ENCODE measurements at regions not wholly inside any gene's neighbourhood (a gene's known extent, or its start where the extent isn't known, plus 50 kb on each side); places are given as distances from the start of the nearest gene placed in this dataset.
A peak's percentile ranks its signal among the peaks of the same experiment; 100 is the strongest.

DNA sequence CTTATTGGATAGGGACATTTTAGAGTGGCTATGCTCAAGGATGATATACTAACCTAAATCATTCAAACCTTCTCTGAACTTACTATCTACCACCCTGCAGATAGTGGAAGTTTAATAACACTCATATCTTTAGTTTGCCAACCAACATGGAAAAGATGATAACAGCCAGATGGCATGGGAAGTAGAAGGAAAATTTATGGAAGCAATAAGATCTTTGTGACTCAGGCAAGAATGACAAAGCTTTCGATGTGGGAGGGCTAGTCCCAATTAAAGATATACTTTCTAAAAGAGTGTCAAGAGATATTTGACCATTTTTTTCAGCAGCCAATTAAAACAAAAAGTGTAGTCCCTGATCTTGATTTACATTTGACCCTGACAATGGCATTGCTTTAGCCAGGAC, 631.7 kb downstream of the RPS29 start:
- 47 to 73% (median 52%) methylated on average over 1 of the region's 1 CpG for WGBS, 4 donors

DNA sequence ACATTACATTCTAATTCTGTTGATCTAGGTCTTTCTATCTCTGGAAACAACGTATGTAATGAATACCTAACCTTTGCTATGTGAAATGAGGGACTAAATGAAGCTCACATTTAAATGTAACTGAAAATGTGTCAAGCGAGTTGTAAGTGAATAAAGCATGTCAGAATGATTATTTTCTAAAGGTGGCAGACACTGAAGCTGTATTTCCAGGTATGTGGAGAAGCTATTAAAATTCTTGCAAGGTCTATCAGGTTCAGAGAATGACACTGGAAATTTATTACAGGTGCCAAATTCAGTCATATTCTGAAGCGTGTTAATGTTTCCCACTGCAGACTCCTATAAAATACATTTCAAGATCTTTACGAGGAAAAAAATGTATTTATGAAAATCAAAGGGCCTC, 641.4 kb downstream of the RPS29 start:
- Histone ChIP-seq H3K36me3 (replicated peaks in 1 of 2) (no peaks in the 10 kb centered on the region), H3K4me3 (no peak overlapping the region), H3K27ac (no peak overlapping the region), H3K9me3 (replicated peaks in 1 of 3) (no peaks in the 10 kb centered on the region), H3K27me3 (no peaks in the 10 kb centered on the region), H3K4me1 (replicated peaks in 1 of 2) (no peaks in the 10 kb centered on the region)
- no peak for TF ChIP-seq POLR2A (IDR thresholded peaks at IDR 0.05)
- TF ChIP-seq, protein P1, sequence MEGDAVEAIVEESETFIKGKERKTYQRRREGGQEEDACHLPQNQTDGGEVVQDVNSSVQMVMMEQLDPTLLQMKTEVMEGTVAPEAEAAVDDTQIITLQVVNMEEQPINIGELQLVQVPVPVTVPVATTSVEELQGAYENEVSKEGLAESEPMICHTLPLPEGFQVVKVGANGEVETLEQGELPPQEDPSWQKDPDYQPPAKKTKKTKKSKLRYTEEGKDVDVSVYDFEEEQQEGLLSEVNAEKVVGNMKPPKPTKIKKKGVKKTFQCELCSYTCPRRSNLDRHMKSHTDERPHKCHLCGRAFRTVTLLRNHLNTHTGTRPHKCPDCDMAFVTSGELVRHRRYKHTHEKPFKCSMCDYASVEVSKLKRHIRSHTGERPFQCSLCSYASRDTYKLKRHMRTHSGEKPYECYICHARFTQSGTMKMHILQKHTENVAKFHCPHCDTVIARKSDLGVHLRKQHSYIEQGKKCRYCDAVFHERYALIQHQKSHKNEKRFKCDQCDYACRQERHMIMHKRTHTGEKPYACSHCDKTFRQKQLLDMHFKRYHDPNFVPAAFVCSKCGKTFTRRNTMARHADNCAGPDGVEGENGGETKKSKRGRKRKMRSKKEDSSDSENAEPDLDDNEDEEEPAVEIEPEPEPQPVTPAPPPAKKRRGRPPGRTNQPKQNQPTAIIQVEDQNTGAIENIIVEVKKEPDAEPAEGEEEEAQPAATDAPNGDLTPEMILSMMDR (IDR thresholded peaks at IDR 0.05) = no peak
- DNase-seq = no peak
- intact Hi-C loops (cut with DNase I) = no loop called here
- WGBS, 4 donors = 80 to 88% (median 86%) methylated on average over 4 of the region's 4 CpGs

More for the DNA sequence above, 631.7 kb downstream of the RPS29 start:
- no peaks in the 10 kb centered on the region for H3K27me3 ChIP-seq
- TF ChIP-seq POLR2A (IDR thresholded peaks at IDR 0.05) = no peak
- TF ChIP-seq, protein P1 (IDR thresholded peaks at IDR 0.05) = no peak
- H3K27ac ChIP-seq = no peak overlapping the region
- intact Hi-C loops (cut with DNase I) = no loop called here
- no peaks in the 10 kb centered on the region for H3K9me3 ChIP-seq (replicated peaks in 1 of 3)
- no peak for DNase-seq
- H3K4me1 ChIP-seq (replicated peaks in 1 of 2) = no peaks in the 10 kb centered on the region
- H3K36me3 ChIP-seq (replicated peaks in 1 of 2) = no peaks in the 10 kb centered on the region
- H3K4me3 ChIP-seq = no peak overlapping the region

DNA sequence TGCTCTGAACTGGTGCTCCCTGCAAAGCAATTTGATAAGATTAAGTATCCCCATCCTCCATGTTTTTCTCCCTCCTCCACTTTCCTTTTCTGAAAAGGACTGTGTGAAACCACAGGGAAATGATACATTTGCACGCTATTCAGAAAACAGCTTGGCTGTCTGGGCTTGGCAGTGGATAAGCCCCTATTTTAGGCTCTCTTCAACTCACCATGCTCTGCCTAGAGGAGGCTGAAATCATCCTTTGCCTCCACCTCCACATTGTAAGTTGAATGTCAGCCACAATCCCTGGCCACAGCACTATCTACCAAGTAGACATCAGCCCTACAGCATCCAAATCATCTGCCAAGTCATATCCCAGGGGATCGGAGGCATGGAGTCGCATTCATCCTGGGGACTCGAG, 642.3 kb downstream of the RPS29 start:
- Histone ChIP-seq H3K36me3 (replicated peaks in 1 of 2) (no peaks in the 10 kb centered on the region), H3K27ac (no peak overlapping the region), H3K27me3 (no peaks in the 10 kb centered on the region), H3K4me3 (no peak overlapping the region), H3K9me3 (replicated peaks in 1 of 3) (no peaks in the 10 kb centered on the region), H3K4me1 (replicated peaks in 1 of 2) (no peaks in the 10 kb centered on the region)
- DNase-seq = no peak
- WGBS, 4 donors = 89 to 94% (median 90%) methylated on average over 4 of the region's 4 CpGs
- TF ChIP-seq, protein P1 (IDR thresholded peaks at IDR 0.05) = no peak
- TF ChIP-seq POLR2A (IDR thresholded peaks at IDR 0.05) = no peak
- intact Hi-C loops (cut with DNase I) = no loop called here

DNA sequence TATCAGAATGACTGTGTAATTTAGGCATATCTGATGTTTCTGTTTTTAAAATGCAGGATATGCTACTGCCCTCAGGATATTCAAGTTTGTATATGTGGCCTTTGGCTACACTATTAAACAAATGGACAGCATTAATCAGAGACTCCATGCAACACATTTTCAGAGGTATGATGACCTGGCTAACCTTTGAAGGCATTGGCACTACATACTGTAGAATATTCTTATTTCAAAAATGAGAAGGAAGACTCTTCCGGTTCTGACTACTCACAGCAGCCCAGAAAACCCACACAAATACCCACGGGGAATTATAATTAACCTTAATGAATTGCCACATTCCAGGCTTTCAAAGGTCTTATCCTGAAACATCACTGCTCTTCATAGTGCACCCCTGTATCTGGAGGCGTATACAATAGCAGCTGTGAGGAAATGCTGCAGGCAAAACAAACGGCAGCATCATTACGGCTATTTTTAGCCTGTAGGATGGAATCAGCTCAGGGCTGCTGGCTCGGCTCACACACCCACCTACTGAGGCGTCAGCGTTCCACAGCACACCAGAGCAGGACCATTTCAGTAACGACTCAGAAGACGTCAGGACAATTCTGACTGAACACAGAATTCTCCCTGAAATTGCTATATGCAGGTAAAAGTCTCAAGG, 648.5 kb downstream of the RPS29 start:
- H3K9me3 ChIP-seq (replicated peaks in 1 of 3) = no peaks in the 10 kb centered on the region
- TF ChIP-seq, protein P1 (IDR thresholded peaks at IDR 0.05) = no peak
- no peak for TF ChIP-seq POLR2A (IDR thresholded peaks at IDR 0.05)
- no peaks in the 10 kb centered on the region for H3K36me3 ChIP-seq (replicated peaks in 1 of 2)
- intact Hi-C loops (cut with DNase I) = no loop called here
- DNase-seq = peak in 6 of 7 donors; percentile 15 to 56 (median 26)
- 8 to 16% (median 13%) methylated on average over 10 of the region's 10 CpGs for WGBS, 4 donors
- H3K27ac ChIP-seq = no peak overlapping the region
- peaks cover 16 to 17% of the 10 kb centered on the region in 2 donors for H3K4me1 ChIP-seq (replicated peaks in 1 of 2)
- H3K27me3 ChIP-seq = no peaks in the 10 kb centered on the region
- no peak overlapping the region for H3K4me3 ChIP-seq

Measured in adrenal gland (tissue), 9 donors.